CD4-positive, alpha-beta T cell treated with Interleukin-4 for 4 hours (primary cell): ENCODE measurements at regions not wholly inside any gene's neighbourhood (a gene's known extent, or its start where the extent isn't known, plus 50 kb on each side); places are given as distances from the start of the nearest gene placed in this dataset.
A peak's percentile ranks its signal among the peaks of the same experiment; 100 is the strongest.
"Not testable (repeated sequence)": the region's sequence is repeated elsewhere in the genome, so short reads cannot be mapped to it uniquely, and the experiment has no call there.

Source experiments
- DNase-seq: peaks from one replicate; pipeline ENCODE4 v3.0.0-alpha.2; 2020

DNA sequence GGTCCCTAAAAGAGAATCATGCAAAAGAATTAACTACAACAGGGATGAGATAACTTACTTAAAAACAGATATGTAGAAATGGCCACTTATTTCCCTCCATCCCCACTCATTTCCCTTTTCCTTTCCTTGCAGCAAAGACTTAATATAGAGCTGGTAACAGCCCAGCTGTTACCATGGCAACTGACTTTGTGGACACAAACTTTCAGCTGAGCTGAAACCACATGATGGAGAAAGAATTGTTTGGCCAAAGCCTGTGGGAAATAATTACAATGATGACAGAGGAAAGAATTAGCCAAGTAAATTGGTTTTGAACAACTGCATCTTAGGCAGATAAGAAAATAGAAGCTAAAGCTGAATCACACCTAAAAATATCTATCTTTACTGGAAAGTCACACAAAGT lies 364.9 kb downstream of the GALC start:
- no peak for DNase-seq

DNA sequence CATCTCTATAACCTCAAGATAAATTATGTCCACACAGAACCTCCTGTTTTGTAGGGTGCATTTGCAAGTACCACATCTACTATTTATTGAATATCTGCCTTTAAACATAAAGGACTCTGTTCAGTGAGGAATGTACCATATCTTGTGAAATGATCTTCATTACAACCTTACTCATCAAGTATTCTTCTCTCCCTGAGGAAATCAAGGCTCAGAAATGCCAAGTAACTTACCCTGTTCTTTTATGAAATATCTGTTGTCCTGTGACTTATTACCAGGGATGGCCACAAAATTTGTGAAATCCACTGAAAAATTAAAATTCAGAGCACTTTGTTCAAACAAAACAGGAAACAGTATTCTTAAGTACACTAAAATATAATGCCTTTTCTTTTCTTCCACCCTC lies 366.7 kb downstream of the GALC start:
- DNase-seq, result no peak

DNA sequence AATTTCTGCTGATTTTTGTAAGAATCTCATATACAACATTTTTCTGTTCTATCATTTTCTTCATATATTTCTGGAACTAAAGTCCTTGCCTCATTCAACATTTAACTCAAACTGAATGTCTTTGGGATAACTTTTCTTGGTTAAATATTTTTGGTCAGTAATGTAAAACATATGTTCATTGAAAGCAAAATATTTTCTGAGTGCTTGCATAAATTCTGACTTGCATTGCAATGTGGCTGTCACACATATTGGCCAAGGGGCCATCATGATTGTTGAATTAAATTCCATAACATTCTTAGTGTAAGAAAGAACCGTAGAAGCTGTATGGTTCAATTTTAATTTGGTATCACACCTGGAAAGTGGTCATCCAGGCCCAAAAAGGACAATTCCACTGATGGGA lies 369.4 kb downstream of the GALC start:
- DNase-seq, result no peak

DNA sequence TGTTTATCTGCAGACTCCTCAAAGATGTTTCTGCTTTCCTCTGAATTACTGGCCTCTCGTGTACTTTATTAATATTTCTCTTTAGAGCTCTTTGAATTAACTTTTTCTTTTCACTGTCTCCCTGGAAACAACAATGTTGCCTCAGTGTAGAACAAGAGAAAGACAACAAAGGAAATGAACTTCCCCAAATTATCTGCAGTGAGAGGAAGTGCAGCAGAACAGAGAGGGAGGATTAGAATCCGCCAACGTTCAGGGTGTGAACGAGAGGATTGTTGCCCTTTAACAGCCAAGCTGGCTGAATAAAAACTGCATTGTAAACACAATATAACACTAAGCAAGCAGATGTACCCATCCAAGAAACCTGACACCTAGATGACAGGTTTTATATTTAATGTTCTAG lies 375.9 kb downstream of the GALC start:
- DNase-seq, result no peak

DNA sequence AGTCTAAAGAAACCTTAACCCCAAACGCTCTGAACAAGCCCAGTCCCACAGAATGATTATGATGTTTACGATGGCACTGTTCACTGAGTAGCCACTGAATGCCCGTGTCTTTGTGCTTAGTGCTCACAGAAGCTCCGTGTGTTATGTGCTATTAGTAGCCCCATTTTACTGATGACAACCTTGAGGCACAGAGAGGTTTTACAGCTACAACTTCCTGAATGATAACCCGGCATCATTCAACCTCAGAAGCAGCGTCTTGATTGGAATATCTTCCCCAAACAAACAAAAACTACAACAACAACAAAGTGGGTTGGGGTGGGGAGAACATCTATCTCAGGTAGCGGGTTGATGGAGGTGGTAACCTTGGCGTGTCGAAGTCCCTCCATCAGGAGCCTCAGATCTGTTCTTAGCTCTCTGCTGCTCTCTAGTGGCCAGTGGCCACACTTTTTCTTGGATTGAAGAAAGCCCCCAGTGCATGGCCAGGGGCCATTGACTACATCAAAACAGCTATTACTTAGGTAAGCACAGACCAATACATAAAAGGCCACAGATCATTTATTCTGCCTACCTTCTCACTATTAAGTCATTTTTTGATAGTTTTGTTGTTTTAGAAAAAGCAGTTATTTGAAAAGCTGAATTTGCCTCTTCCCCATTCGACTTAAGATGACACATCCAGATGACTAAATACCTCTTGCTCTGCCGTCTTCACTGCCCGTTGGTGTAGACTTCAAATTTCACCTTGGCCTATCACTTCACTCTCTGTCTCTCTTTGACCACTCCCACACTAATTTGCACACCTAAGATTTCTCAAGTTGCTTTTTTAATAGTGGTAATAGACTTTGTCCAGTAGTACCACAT lies 376.9 kb downstream of the GALC start:
- DNase-seq, result peak; percentile 15

DNA sequence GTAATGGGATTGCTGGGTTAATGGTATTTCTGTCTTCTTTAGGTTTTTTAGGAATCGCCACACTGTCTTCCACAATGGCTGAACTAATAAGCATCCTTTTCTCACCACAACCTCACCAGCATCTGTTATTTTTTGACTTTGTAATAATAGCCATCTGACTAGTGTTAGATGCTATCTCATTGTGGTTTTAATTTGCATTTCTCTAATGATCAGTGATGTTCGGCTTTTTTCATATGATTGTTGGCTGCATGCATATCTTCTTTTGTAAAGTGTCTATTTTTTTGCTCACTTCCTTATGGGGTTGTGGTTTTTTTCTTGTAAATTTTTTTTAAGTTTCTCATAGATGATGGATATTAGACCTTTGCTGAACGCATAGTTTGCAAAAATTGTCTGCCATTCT lies 377.9 kb downstream of the GALC start:
- DNase-seq, result no peak

DNA sequence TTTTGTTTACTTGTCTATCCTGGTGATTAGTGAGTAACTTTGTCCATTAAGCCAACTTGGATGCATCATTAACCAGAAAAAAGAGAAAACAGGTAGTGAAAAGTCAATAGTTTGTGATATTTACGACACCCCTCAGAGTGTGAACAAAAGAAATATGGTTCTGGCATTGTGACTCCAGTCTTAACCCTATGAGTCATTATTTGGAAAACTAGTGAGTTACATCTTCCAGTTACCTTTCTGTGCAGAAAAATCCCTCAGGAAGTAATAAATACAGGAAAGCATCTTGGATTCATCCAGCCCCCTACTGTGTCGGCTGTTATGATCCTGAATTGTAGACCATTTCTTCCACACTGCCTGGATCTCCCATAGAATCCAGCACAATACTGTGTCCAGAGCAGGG lies 379.1 kb downstream of the GALC start:
- DNase-seq, result no peak

DNA sequence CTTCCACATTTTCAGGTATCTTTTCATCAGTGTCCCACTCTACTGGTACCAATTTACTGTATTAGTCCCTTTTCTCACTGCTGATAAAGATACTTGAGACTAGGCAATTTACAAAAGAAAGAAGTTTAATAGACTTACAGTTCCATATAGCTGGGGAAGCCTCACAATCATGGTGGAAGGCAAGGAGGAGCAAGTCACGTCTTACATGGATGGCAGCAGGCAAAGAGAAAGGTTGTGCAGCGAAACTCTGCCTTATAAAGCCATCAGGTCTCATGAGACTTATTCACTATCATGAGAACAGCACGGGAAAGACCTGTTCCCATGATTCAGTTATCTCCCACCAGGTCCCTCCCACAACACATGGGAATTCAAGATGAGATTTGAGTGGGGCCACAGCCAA lies 385.9 kb downstream of the GALC start:
- not testable (repeated sequence) for DNase-seq

DNA sequence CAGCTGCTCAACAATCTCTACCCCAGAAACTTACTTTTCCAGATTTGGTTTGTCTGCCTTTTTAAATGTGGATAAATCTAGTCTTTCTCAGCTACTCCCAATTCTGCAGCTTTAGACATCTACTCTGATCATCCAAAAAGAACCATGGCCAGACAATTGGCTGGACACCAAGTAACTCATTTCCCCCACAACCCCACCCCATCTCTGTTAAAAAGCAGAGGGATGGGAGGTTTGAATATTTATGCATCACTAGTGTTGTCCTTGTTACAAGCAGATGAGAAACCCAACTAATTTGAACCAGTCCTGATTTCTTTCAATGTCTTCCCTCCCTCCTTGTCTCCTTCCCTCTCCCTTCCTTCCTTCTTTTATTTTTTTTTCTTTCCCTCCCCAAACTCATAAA lies 391.9 kb downstream of the GALC start:
- no peak for DNase-seq

DNA sequence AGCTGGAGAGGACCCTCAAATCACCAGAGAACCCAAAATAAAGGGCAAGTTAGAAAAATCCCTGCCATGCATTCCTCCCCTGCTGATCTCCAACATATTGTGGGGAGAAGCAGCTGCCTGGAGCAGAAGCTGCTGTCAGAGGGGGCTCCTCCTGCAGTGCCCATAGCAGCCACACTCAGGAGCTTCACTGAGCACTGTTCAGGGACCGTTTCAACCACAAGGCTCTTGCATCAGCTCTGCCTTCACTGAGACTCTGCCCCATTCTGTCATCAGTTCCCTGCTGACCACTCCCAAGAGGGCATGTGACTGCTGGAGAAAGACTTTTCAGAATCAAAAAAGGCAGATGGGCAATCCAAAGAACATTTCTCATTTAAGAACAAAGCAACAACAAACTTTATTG lies 392.7 kb downstream of the GALC start:
- no peak for DNase-seq

DNA sequence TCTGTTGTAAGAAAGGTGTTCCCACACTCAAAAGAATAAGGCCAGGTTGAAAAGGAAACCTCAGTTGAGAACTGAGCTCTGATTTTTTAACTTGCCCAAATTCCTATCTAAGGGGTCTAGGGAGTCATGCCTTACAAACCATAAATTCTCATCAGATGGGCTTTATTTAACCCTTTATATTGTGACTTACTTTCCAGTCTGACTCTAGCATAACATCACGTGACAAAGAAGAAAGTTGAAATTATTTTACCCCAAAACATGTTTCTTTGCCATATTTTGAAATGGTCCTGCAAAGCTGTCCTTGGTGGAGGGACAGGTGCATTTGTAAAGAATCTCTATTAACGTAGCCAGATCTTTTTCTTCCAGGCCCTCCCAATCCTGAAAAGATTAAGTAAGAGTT lies 411.7 kb downstream of the GALC start:
- no peak for DNase-seq

DNA sequence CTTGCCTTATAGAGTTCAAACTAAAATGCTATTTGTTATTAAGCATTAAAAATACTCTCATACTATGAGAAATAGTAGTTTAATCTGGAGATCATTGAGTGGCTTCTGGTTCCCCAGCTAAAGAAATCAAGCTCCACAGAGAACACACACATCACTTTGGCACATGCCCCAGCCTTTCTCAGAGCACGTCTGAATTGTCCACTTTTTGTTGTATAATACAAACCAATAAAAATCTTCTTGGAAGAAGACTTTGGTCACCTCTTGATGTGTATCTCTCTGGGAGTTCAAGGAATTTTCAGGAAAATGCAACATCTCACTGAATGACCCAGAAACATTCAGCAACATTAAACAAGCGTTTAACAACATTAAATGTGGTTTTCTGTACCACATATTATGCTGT lies 413.9 kb downstream of the GALC start:
- no peak for DNase-seq

DNA sequence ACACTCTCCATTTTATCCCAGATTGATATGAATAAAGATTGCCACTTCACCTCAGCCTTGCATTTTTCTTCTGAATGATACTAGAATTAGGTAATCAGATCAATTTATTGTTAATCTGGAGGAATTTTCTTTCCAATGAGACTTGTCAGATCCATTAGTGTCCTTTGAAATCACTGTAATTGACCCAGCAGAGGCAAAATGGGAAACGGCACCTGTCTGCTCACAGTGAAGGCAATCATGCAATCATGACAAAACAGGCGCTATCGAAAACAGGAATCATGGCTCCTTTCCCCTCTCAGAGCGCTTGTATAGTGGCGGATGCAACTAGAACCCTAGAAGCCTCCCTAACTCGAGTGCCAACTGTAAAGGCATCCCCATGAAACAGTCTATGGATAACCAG lies 417.6 kb downstream of the GALC start:
- DNase-seq, result no peak

DNA sequence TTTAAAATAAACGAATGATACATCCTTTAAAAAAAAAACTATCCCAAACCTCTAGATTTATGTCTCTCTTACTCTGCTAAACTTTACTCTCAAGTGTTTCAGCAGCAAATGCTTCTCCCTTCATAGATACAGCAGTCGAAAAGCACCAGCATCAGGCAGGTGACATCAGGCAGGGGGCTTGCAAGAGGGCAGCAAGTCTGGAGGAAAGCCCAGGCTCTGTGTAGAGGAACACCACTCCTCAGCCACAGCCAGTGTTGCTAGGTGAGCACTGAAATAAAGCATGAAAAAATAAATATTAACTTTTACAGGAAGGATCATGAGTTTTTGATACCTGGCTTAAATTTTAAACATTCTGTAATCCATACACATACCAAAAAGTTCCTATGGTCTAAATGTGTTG lies 419.4 kb downstream of the GALC start:
- no peak for DNase-seq

DNA sequence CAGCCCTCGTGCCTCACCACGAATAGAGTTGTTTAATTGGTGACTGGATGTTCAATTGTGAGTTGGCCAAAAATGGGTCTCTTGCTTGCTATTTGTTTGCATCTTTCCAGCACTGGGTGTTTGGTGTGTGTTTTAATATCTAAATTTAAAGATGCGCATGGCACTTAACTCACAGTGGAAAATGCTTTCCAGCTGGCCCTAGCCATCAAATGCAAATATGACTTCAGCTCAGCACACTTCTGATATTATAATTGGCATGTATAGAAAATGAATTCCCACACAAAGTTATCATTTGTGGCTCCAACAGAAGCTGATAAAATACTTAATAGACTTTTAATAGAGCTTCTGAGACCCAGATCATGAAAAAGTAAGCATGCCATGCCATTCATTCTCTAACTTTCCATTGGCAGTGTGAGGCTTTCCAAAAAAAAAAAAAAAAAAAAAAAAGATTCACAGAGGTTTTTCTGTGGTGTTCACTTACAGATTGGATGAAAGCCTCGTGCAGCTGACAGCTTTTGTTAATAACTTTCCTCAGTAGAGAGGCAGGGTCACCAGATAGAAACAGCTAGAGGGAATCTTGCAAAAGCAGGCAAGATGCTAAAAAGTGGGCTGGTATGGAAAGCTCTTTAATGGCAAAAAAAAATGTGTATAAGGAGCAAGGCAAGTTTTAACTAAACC lies 425.2 kb downstream of the GALC start:
- no peak for DNase-seq

DNA sequence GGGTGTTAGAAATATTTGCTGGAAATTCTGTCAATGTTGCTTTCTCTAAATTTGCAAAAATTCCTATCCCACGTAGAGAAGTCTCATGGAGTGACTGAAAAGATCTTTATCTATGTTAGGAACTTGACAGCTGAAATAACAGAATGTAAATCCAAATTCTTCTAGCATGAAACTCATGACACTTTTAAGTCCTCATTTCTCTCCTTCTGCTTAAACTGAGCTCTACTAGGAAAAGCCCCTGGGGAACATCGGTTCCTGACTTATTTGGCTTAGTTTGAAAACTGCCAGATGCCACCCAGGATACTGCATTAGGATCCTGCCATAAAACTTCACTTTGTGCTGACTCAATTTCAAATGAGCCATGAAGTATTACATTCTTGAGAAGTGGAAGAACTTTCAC lies 426.0 kb downstream of the GALC start:
- DNase-seq, result no peak

DNA sequence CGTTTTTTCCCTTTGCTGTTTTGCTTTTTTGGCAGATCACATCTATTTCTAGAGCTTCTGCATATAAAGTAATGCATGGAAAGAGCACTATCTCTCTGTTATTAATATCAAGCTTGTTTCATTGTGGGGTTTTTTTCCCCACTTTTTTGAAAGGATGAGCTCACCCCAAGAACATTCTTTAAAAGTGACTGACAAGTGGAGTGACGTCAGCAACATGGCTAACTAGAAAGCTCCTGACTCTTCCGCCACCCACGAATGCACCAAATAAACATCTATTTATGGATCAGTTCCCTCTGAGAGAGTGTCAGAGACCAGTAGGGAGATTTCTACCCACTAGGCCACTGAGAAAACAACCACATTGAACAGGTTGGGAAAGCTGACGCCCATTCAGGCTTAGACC lies 445.4 kb downstream of the GALC start:
- no peak for DNase-seq

DNA sequence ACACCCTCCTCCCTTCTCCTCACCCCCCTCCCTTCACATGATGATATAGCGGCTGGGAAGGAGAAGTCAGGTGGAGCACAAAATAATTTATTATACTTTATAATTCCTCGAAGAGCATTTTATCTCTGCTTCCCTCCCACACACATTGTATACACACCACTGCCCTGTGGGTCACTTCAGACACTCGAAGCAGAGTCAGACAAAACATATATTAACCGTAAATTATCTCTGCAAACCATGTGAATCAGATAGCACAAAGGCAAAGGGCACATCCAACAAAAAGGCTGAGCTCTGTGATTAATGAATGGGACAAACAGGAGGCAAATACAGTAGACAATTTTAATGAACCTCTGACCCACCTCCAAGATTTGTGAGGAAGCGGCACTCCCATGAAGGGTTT lies 450.7 kb downstream of the GALC start:
- DNase-seq, result no peak

DNA sequence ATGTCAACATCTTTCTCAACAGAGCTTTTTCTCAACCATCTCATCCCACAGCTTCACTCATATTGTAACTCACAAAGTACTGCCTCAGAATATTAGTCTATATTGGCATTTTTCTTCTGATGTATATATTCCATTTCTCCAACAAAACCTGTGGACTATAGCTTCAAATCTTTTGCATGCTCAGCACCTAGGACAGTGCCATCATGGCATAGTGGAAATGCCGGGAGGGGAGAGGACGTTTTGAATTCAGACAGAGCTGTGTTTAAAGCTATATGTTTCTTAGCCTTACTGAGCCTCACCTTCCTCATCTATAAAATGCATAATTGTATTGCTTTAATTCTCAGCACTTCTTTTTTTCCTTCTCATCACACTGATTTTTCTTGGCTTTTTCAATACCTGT lies 452.6 kb downstream of the GALC start:
- no peak for DNase-seq

DNA sequence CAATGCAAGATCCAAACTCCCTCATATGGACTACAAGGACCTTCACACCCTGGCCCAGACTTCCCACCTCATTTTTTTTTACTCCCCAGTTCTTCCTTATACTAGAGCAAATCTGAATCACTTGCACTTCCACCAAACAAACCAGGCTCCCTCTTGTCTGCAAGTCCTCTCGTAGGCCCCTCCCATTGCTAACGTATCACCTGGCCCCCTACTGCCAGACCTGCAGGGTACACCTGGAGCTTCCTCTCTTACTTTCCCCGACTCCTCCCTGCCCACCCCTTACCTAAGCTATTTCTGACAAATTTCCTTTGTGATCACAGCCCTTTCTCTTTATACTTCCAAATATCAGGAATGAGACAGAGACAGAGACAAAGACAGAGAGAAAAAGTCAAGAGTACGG lies 463.9 kb downstream of the GALC start:
- DNase-seq, result no peak

DNA sequence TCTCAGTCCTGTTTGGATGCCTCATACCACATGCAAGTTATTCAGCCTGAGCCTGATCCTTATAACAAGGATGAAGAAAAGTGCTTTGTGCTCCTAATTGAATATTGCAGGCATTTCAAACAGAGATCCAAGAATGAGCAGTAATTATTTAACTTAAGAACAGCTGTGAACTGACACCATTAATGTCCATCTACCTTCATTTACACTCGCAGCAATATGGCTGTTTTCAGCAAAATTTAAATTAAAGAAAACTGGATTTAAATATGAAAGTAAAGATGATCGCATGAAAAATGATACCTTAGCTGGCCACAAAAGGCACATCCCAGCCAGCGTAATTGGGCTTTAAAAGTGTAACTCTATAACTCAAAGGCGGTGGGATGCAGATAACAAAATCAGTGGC lies 466.3 kb downstream of the GALC start:
- no peak for DNase-seq

DNA sequence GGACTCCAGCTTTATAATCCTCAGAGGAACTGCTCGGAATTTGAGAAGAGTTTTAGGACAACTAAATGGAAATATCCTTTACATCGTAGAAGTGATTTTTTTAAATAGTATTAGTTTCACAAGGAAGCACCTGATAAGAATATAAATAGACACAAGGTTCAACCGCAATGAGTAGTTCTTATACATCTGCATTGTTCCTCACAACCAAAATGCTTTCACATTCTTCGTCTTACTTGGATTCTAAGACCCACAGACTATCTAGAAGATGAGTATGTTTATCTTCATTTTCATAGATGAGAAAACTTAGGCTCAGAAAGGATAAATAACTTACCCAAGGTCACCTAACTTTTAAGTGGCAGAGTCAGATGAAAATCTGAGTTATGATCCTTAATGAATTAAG lies 469.0 kb downstream of the GALC start:
- DNase-seq, result no peak

DNA sequence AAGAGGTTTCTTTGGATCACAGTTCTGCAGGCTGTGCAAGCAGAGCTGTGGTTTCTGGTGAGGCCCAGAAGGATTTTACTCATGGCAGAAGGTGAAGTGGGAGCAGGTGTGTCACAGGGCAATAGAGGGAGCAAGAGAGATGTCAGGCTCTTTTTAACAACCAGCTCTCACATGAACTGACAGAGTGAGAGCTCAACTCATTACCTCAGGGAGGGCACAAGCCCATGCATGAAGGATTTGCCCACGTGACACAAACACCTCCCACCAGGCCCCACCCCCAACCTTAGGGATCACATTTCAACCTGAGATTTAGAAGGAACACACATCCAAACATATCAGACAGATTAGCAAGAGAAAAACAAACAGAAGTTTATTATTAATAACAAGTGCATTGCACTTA lies 470.4 kb downstream of the GALC start:
- no peak for DNase-seq

DNA sequence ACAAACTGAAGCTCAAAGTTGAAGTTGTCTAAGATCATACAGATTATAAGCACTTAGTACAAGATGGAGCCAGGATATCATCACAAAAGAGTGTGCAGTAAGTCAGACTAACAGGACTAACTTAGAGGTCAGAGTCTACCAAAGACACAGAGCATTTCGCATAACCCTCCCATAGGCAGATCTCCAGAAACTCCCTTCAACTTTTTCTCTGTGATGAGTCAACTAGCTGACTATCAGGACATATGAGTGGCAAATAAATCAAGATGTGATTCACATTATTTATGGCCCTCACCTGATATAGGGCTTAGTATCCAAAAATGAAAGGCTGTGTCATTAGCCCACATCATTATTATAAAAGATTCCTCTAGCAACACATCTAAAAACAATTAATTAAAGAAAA lies 484.6 kb downstream of the GALC start:
- DNase-seq, result no peak

DNA sequence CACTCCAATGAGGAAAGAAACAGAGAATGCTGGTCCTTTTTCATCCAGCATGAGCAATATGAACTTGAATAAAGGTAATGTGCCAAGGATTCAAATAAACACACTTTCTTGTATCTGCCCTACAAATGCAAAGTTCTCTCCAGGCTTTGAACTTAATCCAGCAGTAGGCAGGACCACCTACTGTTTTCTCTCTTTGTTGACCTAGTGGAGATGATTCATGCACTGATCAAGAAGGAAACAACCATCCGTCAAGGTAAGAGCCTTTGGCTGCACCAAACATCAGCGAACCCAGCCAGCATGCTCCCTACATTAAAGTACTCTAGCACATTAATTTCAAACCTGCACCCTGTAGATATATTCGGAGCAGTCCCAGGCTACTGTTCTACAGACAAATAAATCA lies 489.3 kb downstream of the GALC start:
- no peak for DNase-seq
